Stimulated activated CD4-positive, alpha-beta T cell treated with anti-CD3 and anti-CD28 coated beads, Interleukin-2, amount 100 ng/mL, for 48 hours (primary cell): ENCODE measurements at regions not wholly inside any gene's neighbourhood (a gene's known extent, or its start where the extent isn't known, plus 50 kb on each side); places are given as distances from the start of the nearest gene placed in this dataset.
"Not testable (repeated sequence)": the region's sequence is repeated elsewhere in the genome, so short reads cannot be mapped to it uniquely, and the experiment has no call there.

Experiments
- DNase-seq, 2 donors: peaks; one replicate each; pipeline ENCODE4 v3.0.0-alpha.2; 2020

GRCh38 chr16:49940464-49941224 lies 84.4 kb upstream of the CNEP1R1 start:
- DNase-seq: no peak

DNA sequence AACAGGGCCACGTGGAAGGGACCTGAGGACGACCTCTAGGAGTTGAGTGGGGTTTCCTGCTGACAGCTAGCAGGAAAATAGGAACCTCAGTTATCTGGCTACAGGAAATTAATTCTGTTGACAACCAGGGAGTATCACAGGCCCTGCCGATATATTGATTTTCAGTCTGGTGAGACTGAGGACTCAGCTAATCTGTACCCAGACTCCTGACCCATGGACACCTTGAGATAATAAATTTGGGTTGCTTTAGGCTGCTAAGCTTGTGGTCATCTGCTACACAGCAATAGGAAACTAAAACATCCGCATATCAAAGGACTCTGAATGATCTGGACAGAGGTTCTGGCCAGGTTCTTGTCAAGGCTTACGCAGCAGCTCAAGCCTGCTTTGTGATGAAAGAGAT lies 80.8 kb upstream of the CNEP1R1 start:
- DNase-seq: no peak

DNA sequence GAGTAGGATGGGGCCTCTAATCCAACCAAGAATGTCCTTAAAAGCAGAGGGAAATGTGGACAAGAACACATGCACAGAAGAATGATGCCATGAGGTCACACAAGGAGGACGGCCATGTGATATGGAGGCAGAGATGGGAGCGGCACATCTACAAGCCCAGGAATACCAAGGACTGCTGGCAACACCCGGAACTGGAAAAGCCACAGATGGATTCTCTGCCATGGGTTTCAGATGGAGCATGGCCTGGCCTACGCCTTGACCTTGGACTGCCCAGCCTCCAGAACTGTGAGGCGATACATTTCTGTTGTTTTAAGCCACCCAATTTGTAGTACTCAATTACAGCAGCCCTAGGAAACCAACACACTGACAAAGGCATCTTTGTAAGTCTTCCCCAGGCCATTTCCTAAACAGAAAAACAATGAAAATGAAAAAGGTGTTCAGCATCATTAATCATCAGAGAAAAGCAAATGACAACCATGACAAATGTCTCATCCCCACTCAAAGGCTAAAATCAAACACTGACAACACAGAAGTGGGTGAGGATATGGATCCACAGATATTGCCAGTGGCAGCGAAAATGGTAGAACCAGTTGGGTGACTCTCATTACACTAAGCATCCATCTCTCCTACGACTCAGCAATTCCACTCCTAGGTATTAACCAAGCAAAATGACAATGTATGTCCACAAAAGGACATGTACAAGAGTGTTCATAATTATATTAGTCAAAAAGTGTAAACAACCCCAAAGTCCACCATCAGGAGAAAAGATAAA lies 76.9 kb upstream of the CNEP1R1 start:
- DNase-seq: no peak

- DNase-seq: no peak
Measured at GRCh38 chr16:49951574-49952195, 73.3 kb upstream of the CNEP1R1 start.

DNA sequence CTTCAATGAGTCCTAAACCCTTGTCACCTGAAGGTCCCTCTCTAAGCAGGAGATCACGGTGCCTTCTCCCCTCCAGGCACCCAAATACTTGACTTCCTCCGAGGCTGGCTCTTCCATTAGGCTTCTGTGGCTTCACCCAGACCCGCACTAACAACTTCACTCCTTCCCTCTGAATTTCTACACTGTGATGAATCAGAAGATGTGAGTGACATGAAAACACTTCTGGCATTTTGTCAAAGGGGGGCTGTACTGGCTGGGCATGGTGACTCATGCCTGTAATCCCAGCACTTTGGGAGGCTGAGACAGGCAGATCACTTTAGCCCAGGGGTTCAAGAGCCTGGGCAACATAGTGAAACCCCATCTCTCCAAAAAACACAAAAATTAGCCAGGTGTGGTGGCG lies 72.6 kb upstream of the CNEP1R1 start:
- no peak for DNase-seq

DNA sequence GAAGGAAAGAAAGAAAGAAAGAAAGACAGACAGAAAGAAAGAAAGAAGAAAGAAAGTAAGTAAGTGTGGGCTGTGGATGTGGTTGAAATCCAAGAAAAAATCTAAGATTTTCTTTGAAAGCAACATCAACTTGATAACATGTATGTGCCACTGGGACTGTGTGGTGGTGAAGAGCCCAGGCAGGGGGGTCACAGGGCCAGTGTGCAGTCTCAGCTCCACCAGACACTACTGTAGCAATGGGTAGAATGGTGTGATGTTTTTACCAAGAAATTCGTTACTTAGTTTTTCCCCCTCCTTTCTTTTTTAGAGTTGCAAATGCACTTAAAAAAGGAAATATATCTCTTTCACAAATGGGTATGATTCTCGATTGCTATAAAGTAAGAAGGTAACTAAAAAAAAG lies 71.9 kb upstream of the CNEP1R1 start:
- DNase-seq: no peak

DNA sequence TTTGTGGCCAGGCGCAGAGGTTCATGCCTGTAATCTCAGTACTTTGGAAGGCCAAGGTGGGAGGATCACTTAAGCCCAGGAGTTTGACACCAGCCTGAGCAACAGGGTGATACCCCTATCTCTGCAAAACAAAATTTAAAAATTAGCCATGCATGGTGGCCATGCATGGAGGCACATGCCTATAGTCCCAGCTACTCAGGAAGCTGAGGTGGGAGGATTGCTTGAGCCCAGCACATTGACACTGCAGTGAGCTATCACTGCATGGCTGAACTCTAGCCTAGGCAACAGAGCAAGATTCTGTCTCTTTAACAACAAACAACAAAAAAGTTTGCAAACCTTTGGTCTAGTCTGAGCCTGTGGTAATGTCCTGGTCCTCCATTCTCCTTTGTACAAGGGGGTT lies 69.2 kb upstream of the CNEP1R1 start:
- no peak for DNase-seq

- DNase-seq: no peak
Measured at GRCh38 chr16:49956915-49957314, 68.1 kb upstream of the CNEP1R1 start.

DNA sequence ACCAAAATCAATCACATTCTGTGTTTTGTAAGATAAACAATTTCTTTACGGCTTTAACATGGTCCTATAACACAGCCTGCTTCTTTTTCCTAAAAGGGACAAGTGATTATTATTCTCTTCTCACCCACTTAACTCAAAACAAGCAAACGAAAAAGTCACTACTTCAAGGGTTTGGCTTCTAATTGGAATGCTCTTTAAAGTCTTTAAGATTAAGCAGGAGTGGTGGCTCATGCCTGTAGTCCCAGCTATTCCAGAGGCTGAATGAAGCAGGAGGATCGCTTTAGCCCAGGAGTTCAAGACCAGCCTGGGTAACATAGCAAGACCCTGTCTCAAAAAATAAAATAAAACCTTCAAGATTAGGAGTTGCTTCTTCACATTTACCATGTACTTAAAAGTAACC lies 66.6 kb upstream of the CNEP1R1 start:
- DNase-seq: no peak

- DNase-seq: no peak
Measured at GRCh38 chr16:49959552-49960277, 65.3 kb upstream of the CNEP1R1 start.

GRCh38 chr16:49961089-49961488 lies 63.9 kb upstream of the CNEP1R1 start:
- no peak for DNase-seq

DNA sequence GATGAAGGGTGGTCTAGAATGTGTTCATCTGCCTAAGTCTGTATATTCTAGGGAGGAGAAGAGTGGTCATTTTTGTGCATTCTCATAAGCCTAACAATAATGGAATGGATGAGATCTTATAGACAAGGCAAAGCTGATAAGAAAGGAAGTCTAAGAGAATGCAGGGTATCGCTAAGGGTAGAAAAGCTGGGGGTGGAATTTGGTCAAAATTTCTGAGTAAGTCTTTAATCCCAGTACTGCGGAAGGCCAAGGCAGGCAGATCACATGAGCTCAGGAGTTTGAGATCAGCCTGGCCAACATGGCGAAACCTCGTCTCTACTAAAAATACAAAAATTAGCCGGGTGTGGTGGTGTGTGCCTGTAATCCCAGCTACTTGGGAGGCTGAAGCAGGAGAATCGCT lies 62.5 kb upstream of the CNEP1R1 start:
- DNase-seq: not testable (repeated sequence)

GRCh38 chr16:49964316-49964715 lies 60.7 kb upstream of the CNEP1R1 start:
- DNase-seq: no peak

DNA sequence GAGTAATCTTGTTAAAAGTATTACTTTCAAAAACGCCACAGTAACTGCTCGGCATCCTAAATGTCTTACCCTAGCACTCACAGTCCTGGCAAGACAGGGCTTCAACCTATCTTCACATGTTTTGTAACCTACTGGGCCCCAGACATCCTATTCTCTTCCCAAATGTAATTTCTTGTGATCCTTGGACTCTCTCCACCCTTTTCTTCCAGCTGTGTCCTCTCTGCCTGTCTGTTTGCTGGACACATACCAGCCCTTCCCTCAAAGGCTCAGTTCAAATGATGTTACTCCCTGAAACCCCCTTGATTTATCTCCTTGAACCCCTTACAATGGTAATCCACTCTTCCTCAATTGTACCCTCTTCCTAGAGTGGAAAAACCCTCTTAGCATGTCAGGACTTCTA lies 60.1 kb upstream of the CNEP1R1 start:
- DNase-seq: no peak

DNA sequence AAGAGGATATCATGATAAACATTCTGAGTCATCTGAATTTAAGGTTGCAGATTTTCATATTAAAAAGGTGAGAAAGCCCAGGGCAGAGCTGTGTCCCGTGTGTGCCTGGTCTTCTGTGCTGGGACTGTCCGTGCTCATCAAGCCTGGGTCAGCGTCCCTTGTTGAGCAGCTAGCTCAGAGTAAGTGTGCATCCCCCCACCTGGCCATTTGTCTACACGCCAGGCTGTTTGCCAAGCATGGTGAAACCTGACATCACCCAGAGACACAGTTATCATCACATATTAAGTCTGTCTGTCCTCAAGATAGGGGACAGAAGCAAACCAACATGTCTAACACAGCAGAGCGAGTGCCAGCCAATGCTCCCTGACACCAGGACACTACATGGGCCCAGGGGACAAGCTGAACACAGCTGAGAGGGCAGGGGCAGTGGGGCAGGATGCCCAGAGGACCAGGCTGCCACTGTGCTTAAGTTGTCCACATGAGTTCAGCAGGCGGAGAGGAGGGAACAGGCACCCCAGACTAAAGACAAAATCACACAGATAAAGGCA lies 57.9 kb upstream of the CNEP1R1 start:
- no peak for DNase-seq

- DNase-seq: no peak
Measured at GRCh38 chr16:49969091-49970030, 55.7 kb upstream of the CNEP1R1 start.

GRCh38 chr16:49970797-49971431 lies 54.1 kb upstream of the CNEP1R1 start:
- DNase-seq: no peak

GRCh38 chr16:49972280-49972679 lies 52.7 kb upstream of the CNEP1R1 start:
- DNase-seq: no peak

- no peak for DNase-seq
Measured at GRCh38 chr16:49972961-49973360, 52.1 kb upstream of the CNEP1R1 start.
